Endodermal cell (in vitro differentiated cells): ENCODE measurements at regions not wholly inside any gene's neighbourhood (a gene's known extent, or its start where the extent isn't known, plus 50 kb on each side); places are given as distances from the start of the nearest gene placed in this dataset.

Experiments
- DNase-seq: peaks from one replicate; pipeline ENCODE4 v3.0.0-alpha.2; 2017
- H3K27ac ChIP-seq: 2 replicates; pipeline ENCODE4 v1.5.1; 2013; ENCODE audit warnings: mild to moderate bottlenecking, low read depth, low read length, moderate library complexity
- H3K27me3 ChIP-seq: 2 replicates; pipeline ENCODE4 v1.6.1; 2013; ENCODE audit warnings: mild to moderate bottlenecking, low read length, moderate library complexity; ENCODE audit not compliant: insufficient read depth, control insufficient read depth, poor library complexity, severe bottlenecking
- H3K36me3 ChIP-seq: 2 replicates; pipeline ENCODE4 v1.7.0; 2013; ENCODE audit warnings: mild to moderate bottlenecking, low read length, moderate library complexity; ENCODE audit not compliant: control insufficient read depth, insufficient read depth
- H3K4me1 ChIP-seq: one replicate; pipeline ENCODE4 v1.7.0; 2013; ENCODE audit warnings: low read length; ENCODE audit not compliant: control insufficient read depth, insufficient read depth
- H3K4me3 ChIP-seq: 2 replicates; pipeline ENCODE4 v1.5.1; 2013; ENCODE audit warnings: mild to moderate bottlenecking, low read length, moderate library complexity
- H3K9ac ChIP-seq: 2 replicates; pipeline ENCODE4 v1.6.1; 2013; ENCODE audit warnings: mild to moderate bottlenecking, low read length, moderate library complexity; ENCODE audit not compliant: poor library complexity, severe bottlenecking; ENCODE audit errors: extremely low read depth
- H3K9me3 ChIP-seq: 2 replicates; pipeline ENCODE4 v1.6.1; 2013; ENCODE audit warnings: mild to moderate bottlenecking, low read length, moderate library complexity; ENCODE audit not compliant: control insufficient read depth
- H3K27ac Mint-ChIP-seq: 2 replicates; pipeline ENCODE4 v1.8.0; 2020; ENCODE audit warnings: mixed read lengths
- H3K27me3 Mint-ChIP-seq: 2 replicates; pipeline ENCODE4 v1.8.0; 2021; ENCODE audit warnings: mild to moderate bottlenecking, mixed read lengths; ENCODE audit not compliant: insufficient read depth
- H3K36me3 Mint-ChIP-seq: 2 replicates; pipeline ENCODE4 v1.8.0; 2020; ENCODE audit warnings: low read depth, mixed read lengths
- H3K4me1 Mint-ChIP-seq: 2 replicates; pipeline ENCODE4 v1.8.0; 2020; ENCODE audit warnings: mixed read lengths
- H3K4me3 Mint-ChIP-seq: 2 replicates; pipeline ENCODE4 v1.8.0; 2020; ENCODE audit warnings: mild to moderate bottlenecking, moderate library complexity, mixed read lengths
- H3K9me3 Mint-ChIP-seq: 2 replicates; pipeline ENCODE4 v1.8.0; 2020; ENCODE audit warnings: mild to moderate bottlenecking, mixed read lengths
- CTCF ChIP-seq: fragments of 200-600 bp; sonication (generic); conservative IDR thresholded peaks from 2 replicates; pipeline ENCODE4 v1.5.0; 2021; ENCODE audit warnings: antibody characterized with exemption, mild to moderate bottlenecking
- WGBS, 2 experiments: methylation state at CpG; one replicate each; pipeline versions ENCODE4 v1.1.5 to v1.1.7; 2013; ENCODE audit warnings: missing lambda C conversion rate in 2 of 2, mixed read lengths in 1 of 2; ENCODE audit not compliant: insufficient coverage in 1 of 2, insufficient read length in 1 of 2; 5-methylcytosine and 5-hydroxymethylcytosine counted together

GRCh38 chr4:66197451-66197850 is 527.2 kb upstream of the EPHA5 start:
- Histone ChIP-seq H3K36me3 (no peaks in the 10 kb centered on the region), H3K9ac (no peak overlapping the region), H3K9me3 (no peaks in the 10 kb centered on the region), H3K27ac (no peak overlapping the region), H3K4me3 (no peak overlapping the region), H3K4me1 (no peaks in the 10 kb centered on the region), H3K27me3 (no peaks in the 10 kb centered on the region)
- no peak overlapping the region for H3K27ac Mint-ChIP-seq
- no peaks in the 10 kb centered on the region for H3K4me1 Mint-ChIP-seq
- H3K9me3 Mint-ChIP-seq, result no peaks in the 10 kb centered on the region
- H3K36me3 Mint-ChIP-seq, result no peaks in the 10 kb centered on the region
- no peaks in the 10 kb centered on the region for H3K27me3 Mint-ChIP-seq
- TF ChIP-seq CTCF, result no peak
- 82 to 100% methylated on average over 1 of the region's 1 CpG for WGBS, 2 experiments
- DNase-seq, result no peak
- no peak overlapping the region for H3K4me3 Mint-ChIP-seq

- Mint-ChIP-seq H3K4me1 (peaks cover 7% of the 10 kb centered on the region), H3K36me3 (no peaks in the 10 kb centered on the region), H3K27ac (no peak overlapping the region), H3K27me3 (no peaks in the 10 kb centered on the region), H3K9me3 (no peaks in the 10 kb centered on the region), H3K4me3 (no peak overlapping the region)
- H3K36me3 ChIP-seq, result no peaks in the 10 kb centered on the region
- no peak overlapping the region for H3K9ac ChIP-seq
- no peak overlapping the region for H3K4me3 ChIP-seq
- H3K9me3 ChIP-seq, result no peaks in the 10 kb centered on the region
- 91% methylated on average over 1 of the region's 1 CpG; no CpG with 5 or more reads in 1 of the 2 experiments for WGBS, 2 experiments
- H3K4me1 ChIP-seq, result no peaks in the 10 kb centered on the region
- no peak for TF ChIP-seq CTCF
- no peak for DNase-seq
- H3K27me3 ChIP-seq, result no peaks in the 10 kb centered on the region
- H3K27ac ChIP-seq, result no peak overlapping the region
Observed at GRCh38 chr4:66193487-66193886, 523.2 kb upstream of the EPHA5 start.

- Histone ChIP-seq H3K27me3 (no peaks in the 10 kb centered on the region), H3K9me3 (no peaks in the 10 kb centered on the region), H3K9ac (no peak overlapping the region), H3K4me1 (no peaks in the 10 kb centered on the region), H3K27ac (no peak overlapping the region), H3K4me3 (no peak overlapping the region), H3K36me3 (no peaks in the 10 kb centered on the region)
- Mint-ChIP-seq H3K9me3 (peaks cover 2% of the 10 kb centered on the region), H3K4me1 (peaks cover 7% of the 10 kb centered on the region), H3K36me3 (no peaks in the 10 kb centered on the region), H3K27me3 (no peaks in the 10 kb centered on the region), H3K4me3 (no peak overlapping the region), H3K27ac (no peak overlapping the region)
- no peak for DNase-seq
- TF ChIP-seq CTCF, result no peak
- 79% methylated on average over 3 of the region's 3 CpGs; no CpG with 5 or more reads in 1 of the 2 experiments for WGBS, 2 experiments
Observed at GRCh38 chr4:66187175-66187720, 517.0 kb upstream of the EPHA5 start.
